ENCODE measurements at regions not wholly inside any gene's neighbourhood (a gene's known extent, or its start where the extent isn't known, plus 50 kb on each side); places are given as distances from the start of the nearest gene placed in this dataset.
"Not testable (repeated sequence)": the region's sequence is repeated elsewhere in the genome, so short reads cannot be mapped to it uniquely, and the experiment has no call there.

DNA sequence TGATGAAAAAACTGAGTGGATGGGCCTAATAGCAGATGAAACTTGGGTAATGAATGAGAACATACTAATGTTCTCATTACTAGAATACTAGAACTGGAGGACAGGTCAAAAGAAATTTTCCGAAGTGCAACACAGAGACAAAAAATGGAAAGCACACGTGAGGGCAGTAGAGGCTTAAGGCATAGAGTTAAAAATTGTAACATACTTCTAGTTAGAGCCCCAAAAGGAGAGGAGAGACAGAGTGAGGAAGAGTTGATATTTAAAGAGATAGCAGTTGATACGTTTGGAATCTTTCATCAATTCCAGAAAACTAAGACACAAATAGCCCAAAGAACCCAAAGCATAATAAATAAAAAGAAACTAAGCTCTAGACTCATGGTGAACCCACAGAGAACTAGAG lies 327.9 kb downstream of the SQOR start:
- no peak for DNase-seq

DNA sequence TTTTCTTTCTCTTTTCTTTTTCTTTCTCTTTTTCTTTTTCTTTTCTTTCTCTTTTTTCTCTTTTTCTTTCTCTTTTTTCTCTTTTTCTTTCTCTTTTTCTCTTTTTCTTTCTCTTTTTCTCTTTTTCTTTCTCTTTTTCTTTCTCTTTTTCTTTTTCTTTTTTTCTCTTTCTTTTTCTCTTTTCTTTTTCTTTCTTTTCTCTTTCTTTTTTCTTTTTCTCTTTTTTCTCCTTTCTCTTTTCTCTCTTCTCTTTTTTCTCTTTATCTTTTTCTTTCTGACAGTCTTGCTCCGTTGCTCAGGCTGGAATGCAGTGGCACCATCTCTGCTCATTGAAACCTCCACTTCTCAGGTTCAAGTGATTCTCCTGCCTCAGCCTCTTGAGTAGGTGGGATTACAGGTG lies 335.7 kb downstream of the SQOR start:
- no peak for DNase-seq

DNA sequence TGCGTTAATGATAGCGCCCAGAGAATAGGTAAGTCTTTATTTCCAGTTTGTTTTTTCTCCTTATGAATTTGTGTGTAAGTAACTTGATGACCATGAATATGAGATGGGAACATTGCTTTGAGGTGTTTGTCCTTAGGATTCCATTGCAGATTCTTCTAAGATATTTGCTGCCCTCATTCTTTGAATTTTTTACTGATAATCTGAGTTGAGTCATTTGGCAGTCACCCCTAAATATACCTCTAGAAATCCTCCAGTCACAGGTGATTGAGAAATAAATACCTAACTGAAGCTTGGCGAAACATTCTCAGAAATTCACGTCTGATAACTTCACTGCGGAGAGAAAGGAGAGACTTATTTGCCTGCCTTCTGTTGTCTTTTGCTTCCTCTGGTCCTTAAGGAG lies 345.5 kb downstream of the SQOR start:
- no peak for DNase-seq

DNA sequence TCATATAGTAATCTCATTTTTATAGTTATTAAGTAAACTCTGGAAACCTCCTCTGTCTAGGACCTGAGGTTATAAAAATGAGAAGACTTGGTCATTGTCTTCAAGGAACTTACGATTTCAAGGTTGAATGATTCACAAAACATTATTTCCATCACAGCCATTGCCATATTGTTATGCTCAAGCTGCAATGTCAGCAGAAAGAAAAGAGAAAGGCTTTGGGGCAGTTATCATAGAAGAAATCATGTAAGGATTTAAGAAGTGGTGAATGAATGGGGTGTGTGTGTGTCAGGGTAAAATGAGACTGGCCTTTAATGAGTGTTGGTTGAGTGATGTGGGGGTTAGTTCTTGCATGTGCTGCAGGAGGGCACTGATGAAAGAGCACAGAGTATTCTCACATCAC lies 346.8 kb downstream of the SQOR start:
- DNase-seq, result no peak

DNA sequence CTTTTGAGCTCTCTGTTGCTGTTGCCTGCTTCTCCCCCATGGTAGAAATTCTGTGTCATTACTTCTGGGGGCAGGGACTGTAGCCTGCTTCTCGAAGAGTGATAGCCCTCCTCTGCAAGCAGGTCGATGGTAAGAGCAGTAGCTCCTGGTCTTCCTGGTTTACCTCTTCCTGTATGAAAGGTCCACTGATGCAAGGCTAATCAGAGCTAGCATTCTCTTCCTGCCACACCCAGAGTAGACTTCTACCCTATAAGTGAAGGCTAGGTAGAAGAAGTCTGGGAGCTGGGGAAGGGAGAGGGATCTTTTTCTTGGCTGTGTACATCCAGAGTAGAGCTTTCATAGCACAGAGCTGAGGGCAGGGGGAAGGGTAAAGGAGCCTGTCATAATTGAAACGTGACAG lies 357.0 kb downstream of the SQOR start:
- DNase-seq, result no peak

DNA sequence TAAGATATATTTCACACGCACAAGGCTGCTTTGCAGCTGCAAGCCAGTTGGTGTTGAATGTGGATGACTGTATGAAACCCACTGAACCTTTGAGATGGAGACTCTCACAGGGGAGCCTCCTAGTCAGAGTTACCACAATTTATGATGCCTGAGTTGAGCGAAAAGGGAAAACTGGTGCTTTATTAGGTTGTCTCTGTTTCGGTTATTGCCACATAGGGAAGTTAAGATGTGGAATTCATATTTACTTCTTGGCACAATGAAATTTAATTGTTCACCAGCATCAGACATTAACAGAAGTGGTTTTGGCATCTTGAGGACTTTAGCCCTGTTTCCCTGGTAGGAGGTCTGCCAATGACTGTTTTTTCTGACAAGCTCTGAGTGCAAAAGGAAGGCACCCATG lies 358.2 kb downstream of the SQOR start:
- DNase-seq, result no peak

DNA sequence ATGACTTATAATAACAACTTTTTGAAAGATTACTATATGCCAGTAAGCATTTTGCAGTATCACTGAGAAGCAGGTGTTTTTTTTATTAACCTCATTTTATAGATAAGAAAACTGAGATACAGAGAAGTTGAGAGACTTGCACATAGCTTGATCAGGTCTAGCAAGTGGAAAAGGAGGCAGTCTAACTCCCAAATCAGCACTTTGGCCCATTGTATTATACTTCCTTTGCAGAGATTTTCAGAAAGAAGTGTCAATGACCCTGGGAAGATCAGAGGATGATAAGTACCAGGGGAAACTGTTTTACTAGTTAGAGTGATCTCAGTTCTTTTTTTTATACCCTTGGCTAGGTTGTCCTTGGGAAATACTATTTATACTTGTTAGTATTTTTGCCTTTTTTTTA lies 358.7 kb downstream of the SQOR start:
- no peak for DNase-seq

DNA sequence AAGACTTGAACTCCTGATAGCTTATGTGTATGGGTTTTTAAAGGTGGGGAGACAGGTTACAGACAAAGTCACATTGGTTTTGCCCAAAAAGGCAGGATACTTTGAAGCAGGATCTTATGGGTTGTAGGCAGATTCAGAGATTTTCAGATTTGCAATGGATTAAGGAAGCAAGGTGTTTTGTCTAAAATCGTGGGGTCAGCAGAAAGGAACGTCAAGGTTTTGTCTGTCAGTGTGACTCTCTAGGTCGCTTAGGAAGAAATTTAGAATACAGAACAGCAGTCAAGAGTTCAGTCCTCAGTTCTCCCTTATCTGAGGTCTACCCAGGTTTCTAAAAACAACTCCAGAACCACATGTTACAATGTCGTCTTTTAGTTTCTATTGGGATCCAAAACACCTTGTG lies 361.0 kb downstream of the SQOR start:
- DNase-seq, result no peak

DNA sequence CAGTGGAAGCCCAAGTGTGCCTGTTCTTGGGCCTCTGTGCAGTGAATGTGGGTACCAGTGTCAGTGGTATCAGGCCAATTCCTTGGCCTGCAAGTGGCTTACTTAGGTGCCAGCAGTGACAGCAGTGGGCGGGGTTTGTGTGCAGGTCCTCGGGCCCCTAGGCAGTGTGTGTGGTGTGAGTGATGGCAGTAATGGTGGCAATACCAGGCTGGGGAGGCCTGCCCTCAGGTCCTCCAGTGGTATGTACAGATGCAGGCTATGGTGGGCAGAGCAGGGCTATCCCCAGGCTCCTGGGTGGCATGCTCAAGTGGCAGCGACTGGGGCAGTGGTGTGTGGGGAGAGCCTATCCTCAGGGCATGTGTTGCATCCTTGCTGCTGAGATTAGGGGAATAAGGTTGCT lies 379.7 kb downstream of the SQOR start:
- no peak for DNase-seq

DNA sequence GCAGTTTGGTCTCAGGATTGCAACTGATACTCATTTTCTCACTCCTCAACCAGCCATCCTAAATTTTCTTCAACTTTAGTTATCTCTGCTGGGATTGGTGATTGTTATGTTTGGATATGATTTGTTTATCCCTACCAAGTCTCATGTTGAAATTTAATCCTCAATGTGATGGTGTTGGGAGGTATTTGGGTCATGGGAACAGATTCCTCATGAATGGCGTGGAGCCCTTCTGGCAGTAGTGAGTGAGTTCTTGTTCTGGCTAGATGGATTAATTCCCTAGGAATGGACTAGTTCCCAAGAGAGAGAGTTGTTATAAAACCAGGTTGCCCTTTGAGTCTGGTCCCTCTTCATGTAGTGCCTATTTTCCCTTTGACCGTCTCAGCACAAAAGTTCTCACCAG lies 399.9 kb downstream of the SQOR start:
- no peak for DNase-seq

DNA sequence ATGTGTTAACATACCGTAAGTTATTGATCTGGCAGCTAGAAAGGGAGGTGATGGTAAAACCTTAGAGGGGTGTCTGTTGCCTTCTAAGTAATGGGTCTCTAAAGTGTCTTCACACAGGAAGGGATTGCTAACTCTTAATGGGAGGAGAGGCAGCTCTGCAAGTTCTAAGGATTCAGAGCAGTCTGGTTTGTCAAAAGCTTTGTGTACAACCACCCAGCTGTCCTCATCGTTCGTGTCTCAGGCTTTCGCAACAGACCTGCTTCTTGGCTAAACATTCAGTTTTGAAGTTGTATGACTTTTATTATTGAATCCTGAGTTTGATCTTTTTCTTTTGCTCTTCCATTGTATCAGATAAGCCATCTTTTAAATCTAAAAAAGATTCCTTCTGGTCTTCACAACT lies 404.9 kb downstream of the SQOR start:
- DNase-seq, result no peak

DNA sequence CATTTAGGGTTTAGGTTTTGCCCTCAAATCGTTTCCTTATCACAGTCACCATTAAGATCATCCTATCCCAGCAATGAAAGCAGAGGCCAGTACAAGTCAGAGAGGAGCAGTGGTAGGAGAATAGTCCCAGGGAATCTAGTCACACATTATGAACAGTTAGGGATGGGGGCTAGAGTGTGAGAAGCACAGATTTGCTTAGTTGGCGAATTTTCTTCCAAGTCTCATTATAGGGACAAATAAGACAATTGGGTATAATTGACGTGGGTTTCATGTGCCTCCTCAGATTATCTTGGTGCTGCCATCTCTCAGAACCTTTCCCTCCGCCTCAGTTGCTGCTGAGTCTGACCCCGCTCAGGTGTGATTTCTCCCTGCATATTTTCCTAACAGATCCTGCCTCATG lies 407.1 kb downstream of the SQOR start:
- no peak for DNase-seq

DNA sequence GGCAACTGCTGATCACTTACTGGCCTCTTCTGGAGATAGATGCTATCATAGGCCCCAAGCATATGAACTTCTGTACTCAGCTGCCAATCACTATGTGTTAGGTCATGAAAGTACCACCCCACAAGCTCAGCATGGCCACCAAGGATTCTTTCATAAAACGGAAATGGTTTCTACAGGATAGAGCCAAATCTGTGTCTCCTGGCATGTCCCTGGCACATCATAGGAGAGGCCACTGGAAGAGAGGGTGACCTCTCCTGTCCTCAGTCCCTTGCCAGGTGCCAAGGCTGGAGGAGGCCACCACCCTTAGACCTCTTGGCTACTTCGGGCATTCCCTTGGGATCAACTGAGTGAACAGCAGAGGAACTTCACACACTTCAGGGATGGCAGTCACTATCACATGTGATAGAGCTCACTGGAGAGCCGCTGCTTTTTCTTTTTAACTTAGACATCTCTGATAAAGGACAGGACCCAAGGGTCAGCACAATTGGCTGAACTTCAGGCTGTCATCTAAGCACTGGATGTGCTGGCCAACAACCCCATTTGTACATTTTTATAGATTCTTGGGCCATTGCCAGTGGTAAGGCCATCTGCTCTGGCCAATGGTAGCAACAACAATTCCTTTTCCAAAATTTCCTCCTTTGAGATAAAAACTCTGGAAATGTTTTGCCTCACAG lies 425.2 kb downstream of the SQOR start:
- DNase-seq, result no peak

DNA sequence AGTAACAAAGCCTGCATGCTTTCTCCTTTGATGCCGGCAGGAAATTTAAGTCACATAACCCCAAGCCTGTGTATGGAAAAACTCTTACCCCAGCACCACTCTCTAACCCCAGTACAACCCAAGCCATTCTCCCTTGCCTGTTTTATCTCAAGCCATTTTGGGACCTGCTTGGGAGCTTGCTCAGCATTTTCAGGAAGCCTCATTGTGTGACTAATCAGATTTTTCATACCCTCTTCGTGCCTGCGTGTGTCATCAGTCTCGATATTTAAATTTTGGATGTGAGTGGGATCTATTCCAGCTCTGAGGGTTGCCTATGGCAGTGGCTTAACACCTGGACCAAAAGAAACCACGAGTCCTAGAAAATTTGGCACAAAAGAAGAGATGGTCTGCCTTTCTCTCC lies 426.2 kb downstream of the SQOR start:
- no peak for DNase-seq

DNA sequence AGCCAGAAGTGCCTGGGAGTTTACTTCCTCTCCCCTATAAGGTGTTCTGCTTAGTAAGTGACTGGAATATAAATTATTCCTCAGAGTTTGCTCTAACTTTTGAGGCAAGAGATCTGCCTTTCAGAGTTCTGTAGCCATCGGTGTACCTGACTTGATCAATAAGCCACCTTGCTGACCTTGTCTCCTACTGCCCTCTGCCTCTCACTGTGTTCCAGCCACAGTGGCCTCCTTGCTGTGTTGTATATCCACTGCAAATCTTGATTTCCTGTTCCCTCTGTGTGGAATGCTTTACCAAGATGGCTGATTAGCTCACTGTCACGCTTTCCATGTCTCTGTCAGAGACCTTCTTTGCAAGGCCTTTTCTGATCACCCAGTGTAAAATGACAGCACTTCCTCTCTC lies 442.4 kb downstream of the SQOR start:
- DNase-seq, result no peak

DNA sequence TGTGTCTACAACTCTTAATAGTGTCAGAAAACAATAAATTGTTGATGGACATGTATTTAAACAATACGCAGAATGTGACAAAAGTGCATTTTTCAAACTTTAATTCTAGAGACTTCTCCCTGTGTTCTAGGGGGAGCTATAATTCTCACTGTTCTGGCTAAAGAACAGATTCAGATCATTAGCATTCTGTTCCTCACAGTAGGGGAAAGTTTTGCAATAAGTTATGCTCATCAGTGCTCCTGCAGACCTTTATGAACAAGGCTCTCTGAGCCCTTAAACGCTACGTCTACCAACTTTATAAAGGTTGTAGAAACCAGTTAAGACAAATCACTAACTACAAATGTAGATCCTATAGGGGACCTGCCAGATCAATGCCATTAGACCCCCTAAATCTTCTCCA lies 444.2 kb downstream of the SQOR start:
- no peak for DNase-seq

DNA sequence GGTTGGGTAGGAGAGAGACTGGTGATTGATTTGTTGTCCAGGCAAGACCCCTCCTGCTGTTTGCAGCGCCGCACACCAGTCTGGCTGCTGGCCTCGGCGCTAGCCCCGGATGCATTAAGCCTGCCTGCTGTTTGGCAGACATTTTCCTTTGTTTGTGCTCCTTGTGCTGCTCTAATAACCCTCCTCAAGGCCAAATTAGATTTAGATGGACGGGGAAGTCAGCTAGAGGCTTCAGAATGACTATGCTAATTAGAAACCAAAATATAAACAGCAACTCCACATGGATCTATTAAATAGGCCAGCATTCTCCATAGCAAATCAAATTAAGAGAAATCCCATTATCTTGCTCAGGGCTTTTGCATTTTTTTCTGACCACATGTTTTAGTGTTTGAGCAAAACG lies 445.2 kb downstream of the SQOR start:
- no peak for DNase-seq

DNA sequence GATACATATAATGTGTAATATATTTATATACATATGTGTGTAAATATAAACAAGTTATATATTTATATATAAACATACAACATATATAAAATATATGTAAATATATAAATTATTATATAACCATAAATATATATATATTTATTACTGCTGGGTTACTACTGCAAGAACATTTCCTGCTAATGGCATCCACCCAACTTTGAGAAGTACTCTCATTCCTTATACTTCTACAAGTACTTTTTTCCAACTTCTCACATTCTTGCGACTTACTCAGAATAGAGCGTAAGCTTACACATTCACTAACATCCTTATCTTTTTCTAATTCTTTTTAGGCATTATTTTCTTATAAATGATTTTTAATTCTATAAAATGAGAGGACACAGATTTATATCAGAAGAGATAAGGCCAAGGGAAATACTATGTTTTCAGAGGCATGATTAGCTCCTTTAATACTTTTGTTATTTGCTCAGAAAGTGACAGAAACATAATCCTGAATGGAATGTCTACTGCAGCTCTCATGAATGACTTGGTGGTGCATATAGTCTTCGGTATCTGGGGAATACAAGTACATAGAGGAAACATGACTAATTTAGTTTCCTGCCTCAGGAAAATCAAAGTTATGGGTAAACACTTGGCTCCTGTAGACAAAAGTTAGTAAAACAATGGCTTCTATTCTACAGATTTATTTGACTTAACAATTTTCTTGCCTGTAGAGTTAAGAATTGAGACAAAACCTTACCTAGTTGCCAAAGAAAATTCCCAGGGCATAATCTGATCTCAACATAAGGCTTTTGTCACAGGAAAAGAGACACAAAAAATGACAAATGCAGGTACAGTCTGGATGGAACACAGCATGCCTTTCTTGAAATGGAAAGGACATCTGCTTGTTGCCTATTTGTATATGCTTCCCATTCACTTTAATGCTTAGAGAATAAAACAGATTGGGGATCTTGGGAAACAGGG lies 453.9 kb downstream of the SQOR start:
- no peak for DNase-seq

DNA sequence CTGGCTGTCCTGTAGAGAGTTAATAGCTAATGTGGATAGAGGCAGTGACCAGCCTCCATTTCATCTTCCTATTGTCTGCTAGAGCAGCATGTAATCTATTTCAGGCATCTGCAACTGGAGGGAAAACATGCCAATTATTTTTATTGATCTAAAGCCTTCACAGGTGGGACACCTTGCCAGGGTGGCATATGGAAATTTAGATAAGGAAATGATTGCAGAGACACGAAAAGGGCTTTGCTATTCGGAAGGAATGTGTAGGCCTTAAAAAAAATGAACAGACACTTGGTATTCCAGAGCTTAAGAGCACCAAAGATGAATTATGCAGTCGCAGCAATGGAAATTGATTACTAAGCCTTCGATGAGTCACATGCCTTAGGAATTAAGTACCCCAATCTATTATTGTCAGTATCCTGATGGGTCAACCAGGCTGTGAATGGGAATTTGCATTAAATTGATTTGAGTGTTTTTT lies 454.7 kb downstream of the SQOR start:
- no peak for DNase-seq

DNA sequence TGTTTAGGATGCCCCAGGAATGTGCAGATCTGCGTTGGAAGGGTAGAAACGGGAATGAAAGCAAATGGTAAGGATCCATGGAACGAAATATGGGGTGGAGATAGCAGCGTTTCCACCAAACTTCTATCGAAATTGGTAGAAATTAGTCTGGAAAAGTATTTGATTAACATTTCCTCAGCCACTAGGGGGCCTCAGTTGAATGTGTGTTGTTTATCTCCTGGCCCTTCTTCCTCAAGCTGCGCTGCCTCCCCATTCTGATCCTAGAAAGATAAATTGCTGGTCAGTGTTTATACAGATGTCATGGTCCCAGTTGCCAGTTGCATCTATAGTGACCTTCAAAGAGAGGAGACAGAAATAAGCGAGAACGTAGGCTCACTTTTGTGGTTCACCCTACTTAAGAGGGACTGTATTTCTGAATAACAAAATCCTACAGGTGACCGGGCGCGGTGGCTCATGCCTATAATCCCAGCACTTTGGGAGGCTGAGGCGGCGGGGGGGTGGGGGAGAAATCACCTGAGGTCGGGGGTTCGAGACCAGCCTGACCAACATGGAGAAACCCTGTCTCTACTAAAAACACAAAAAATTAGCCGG lies 457.1 kb downstream of the SQOR start:
- DNase-seq, result no peak

DNA sequence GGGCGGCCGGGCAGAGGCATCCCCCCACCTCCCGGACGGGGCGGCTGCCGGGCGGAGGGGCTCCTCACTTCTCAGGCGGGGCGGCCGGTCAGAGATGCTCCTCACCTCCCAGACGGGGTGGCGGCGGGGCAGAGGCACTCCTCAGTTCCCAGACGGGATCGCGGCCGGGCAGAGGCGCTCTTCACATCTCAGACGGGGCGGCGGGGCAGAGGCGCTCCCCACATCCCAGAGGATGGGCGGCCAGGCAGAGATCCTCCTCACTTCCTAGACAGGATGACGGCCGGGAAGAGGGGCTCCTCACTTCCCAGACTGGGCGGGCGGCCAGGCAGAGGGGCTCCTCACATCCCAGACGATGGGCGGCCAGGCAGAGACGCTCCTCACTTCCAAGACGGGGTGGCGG lies 463.2 kb downstream of the SQOR start:
- not testable (repeated sequence) for DNase-seq

DNA sequence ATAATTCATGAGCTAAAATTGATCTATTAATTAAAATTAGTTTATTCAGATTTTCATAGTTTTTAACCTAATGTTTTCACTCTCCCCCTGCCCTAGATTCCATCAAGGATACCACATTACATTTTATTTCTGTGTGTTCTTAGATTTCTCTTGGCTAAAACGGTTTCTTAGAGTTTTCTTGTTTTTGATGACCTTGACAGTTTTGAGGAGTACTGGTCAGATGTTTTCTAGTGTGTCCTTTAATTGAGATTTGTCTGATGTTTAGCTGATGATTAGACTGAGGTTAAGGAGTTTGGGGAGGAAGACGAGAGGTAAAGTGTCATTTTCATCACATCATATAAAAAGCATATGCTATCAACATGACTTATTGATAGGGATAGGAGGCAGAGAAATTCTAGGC lies 475.9 kb downstream of the SQOR start:
- no peak for DNase-seq

DNA sequence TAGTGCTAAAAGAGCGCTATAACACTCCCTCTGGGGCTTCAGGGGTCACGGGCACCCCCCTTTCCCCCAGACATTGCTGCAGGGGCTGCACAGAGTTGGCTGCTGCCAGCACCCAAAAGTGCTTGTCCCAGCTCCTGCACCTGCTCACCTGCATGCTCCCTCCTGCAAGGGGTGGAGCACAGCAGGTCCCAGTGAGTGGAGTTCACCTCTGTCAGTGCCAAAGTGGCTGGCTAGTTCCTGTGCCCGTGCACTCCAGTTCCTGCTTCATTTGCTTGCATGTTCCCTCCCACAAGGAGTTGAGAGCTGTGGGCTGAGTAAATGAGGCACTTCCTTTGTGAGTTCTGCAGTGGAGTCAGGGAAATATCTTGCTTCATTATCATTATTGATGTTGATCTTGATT lies 476.9 kb downstream of the SQOR start:
- no peak for DNase-seq

DNA sequence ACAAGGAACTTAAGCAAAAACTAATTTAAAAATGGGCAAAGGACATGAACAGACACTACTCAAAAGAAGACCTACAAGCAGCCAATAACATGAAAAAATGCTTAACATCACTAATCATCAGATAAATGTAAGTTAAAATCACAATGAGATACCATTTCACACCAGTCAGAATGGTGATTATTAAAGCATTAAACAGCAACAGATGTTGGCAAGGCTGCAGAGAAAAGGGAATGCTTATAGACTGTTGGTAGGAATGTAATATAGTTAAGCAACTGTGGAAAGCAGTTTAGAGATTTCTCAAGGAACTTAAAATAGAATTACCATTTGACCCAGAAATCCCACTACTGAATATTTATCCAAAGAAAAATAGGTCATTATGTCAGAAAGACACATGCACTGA lies 482.2 kb downstream of the SQOR start:
- no peak for DNase-seq
